ENCODE measurements at regions not wholly inside any gene's neighbourhood (a gene's known extent, or its start where the extent isn't known, plus 50 kb on each side); places are given as distances from the start of the nearest gene placed in this dataset.

- no peaks in the 10 kb centered on the region for H3K36me3 Mint-ChIP-seq
- H3K9me3 Mint-ChIP-seq, result no peaks in the 10 kb centered on the region
- no peak overlapping the region for H3K4me3 Mint-ChIP-seq
- H3K4me1 Mint-ChIP-seq, result peaks cover 7% of the 10 kb centered on the region
- no peaks in the 10 kb centered on the region for H3K27me3 Mint-ChIP-seq (ENCODE audit: insufficient read depth, low read depth)
- Histone ChIP-seq H3K4me3 (no peak overlapping the region), H3K27me3 (no peaks in the 10 kb centered on the region), H3K9me3 (ENCODE audit: low read depth) (no peaks in the 10 kb centered on the region), H3F3A (ENCODE audit: low read depth) (no peaks in the 10 kb centered on the region), H3K79me2 (ENCODE audit: low read depth) (no peaks in the 10 kb centered on the region), H3K4me2 (no peak overlapping the region), H2AFZ (replicated peaks) (no peak overlapping the region), H3K4me1 (no peaks in the 10 kb centered on the region), H3K36me3 (no peaks in the 10 kb centered on the region), H3K27ac (no peak overlapping the region), H4K20me1 (ENCODE audit: low read depth) (no peaks in the 10 kb centered on the region), H3K9ac (no peak overlapping the region)
- H3K27ac Mint-ChIP-seq, result no peak overlapping the region
- DNase-seq (ENCODE audit: low spot score), result no peak
- TF ChIP-seq EZH2 (IDR thresholded peaks at IDR 0.05) (no peak), CTCF (IDR thresholded peaks at IDR 0.05) (no peak), EZH2phosphoT487 (IDR thresholded peaks at IDR 0.05) (no peak)
These were observed 125.8 kb downstream of the CTH start for GRCh38 chr1:70536708-70537366.

GRCh38 chr1:70537788-70538187 lies 126.7 kb downstream of the CTH start:
- no peaks in the 10 kb centered on the region for H3F3A ChIP-seq (ENCODE audit: low read depth)
- TF ChIP-seq CTCF (IDR thresholded peaks at IDR 0.05), result no peak
- TF ChIP-seq EZH2phosphoT487 (IDR thresholded peaks at IDR 0.05), result no peak
- TF ChIP-seq EZH2 (IDR thresholded peaks at IDR 0.05), result no peak
- H3K9me3 Mint-ChIP-seq, result no peaks in the 10 kb centered on the region
- no peaks in the 10 kb centered on the region for H3K27me3 Mint-ChIP-seq (ENCODE audit: insufficient read depth, low read depth)
- DNase-seq (ENCODE audit: low spot score), result no peak
- H3K36me3 Mint-ChIP-seq, result no peaks in the 10 kb centered on the region
- no peaks in the 10 kb centered on the region for H3K27me3 ChIP-seq
- H3K79me2 ChIP-seq (ENCODE audit: low read depth), result no peaks in the 10 kb centered on the region
- H3K4me3 ChIP-seq, result no peak overlapping the region
- H4K20me1 ChIP-seq (ENCODE audit: low read depth), result no peaks in the 10 kb centered on the region
- H3K9me3 ChIP-seq (ENCODE audit: low read depth), result no peaks in the 10 kb centered on the region
- no peaks in the 10 kb centered on the region for H3K4me1 ChIP-seq
- H3K27ac Mint-ChIP-seq, result no peak overlapping the region
- peaks cover 7% of the 10 kb centered on the region for H3K4me1 Mint-ChIP-seq
- no peak overlapping the region for H3K9ac ChIP-seq
- no peak overlapping the region for H3K27ac ChIP-seq
- H2AFZ ChIP-seq (replicated peaks), result no peak overlapping the region
- no peak overlapping the region for H3K4me2 ChIP-seq
- no peak overlapping the region for H3K4me3 Mint-ChIP-seq
- no peaks in the 10 kb centered on the region for H3K36me3 ChIP-seq

- Mint-ChIP-seq H3K27me3 (ENCODE audit: insufficient read depth, low read depth) (no peaks in the 10 kb centered on the region), H3K4me3 (no peak overlapping the region), H3K27ac (no peak overlapping the region), H3K4me1 (peaks cover 7% of the 10 kb centered on the region), H3K9me3 (no peaks in the 10 kb centered on the region), H3K36me3 (no peaks in the 10 kb centered on the region)
- no peak overlapping the region for H2AFZ ChIP-seq (replicated peaks)
- H3K9ac ChIP-seq, result no peak overlapping the region
- H3K27ac ChIP-seq, result no peak overlapping the region
- peaks cover 4% of the 10 kb centered on the region for H3K4me1 ChIP-seq
- no peaks in the 10 kb centered on the region for H3K9me3 ChIP-seq (ENCODE audit: low read depth)
- H3F3A ChIP-seq (ENCODE audit: low read depth), result no peaks in the 10 kb centered on the region
- DNase-seq (ENCODE audit: low spot score), result no peak
- TF ChIP-seq CTCF (IDR thresholded peaks at IDR 0.05) (no peak), EZH2 (IDR thresholded peaks at IDR 0.05) (no peak), EZH2phosphoT487 (IDR thresholded peaks at IDR 0.05) (no peak)
- no peaks in the 10 kb centered on the region for H3K36me3 ChIP-seq
- no peak overlapping the region for H3K4me3 ChIP-seq
- H3K79me2 ChIP-seq (ENCODE audit: low read depth), result no peaks in the 10 kb centered on the region
- H4K20me1 ChIP-seq (ENCODE audit: low read depth), result no peaks in the 10 kb centered on the region
- no peaks in the 10 kb centered on the region for H3K27me3 ChIP-seq
- H3K4me2 ChIP-seq, result no peak overlapping the region
These were observed 131.0 kb downstream of the CTH start for GRCh38 chr1:70542030-70542429.
